Astrocyte of the spinal cord (primary cell): ENCODE measurements at regions not wholly inside any gene's neighbourhood (a gene's known extent, or its start where the extent isn't known, plus 50 kb on each side); places are given as distances from the start of the nearest gene placed in this dataset.

Experiments
- DNase-seq: peaks from one replicate; pipeline ENCODE4 v3.0.0; 2011; ENCODE audit warnings: low read depth, low spot score
- H3K4me3 ChIP-seq: 2 replicates; pipeline ENCODE4 v1.5.1; 2011; ENCODE audit warnings: low read depth, mild to moderate bottlenecking, low read length, moderate library complexity
- CTCF ChIP-seq: IDR thresholded peaks from 2 replicates; pipeline ENCODE4 v1.5.1; 2012; ENCODE audit warnings: low read depth, mild to moderate bottlenecking, low read length, inconsistent platforms
- in situ Hi-C: cut with HindIII; loops from 2 replicates; pipeline ENCODE4 v1.10.0; 2017; ENCODE audit warnings: low sequenced_read_pairs

GRCh38 chr4:126954537-126955291, 678.0 kb upstream of the INTU start:
- no peak for DNase-seq
- H3K4me3 ChIP-seq: no peak overlapping the region
- no peak for TF ChIP-seq CTCF
- in situ Hi-C loops: no loop called here

GRCh38 chr4:126955292-126956183, 677.2 kb upstream of the INTU start:
- no peak overlapping the region for H3K4me3 ChIP-seq
- DNase-seq: no peak
- no peak for TF ChIP-seq CTCF
- in situ Hi-C loops: no loop called here

GRCh38 chr4:126956184-126956897, 676.4 kb upstream of the INTU start:
- in situ Hi-C loops: no loop called here
- TF ChIP-seq CTCF: no peak
- DNase-seq: no peak

GRCh38 chr4:126957556-126957955, 675.2 kb upstream of the INTU start:
- peak; percentile 41 for DNase-seq
- H3K4me3 ChIP-seq: no peak overlapping the region
- in situ Hi-C loops: no loop called here
- TF ChIP-seq CTCF: no peak

More at GRCh38 chr4:126956184-126956897, 676.4 kb upstream of the INTU start:
- H3K4me3 ChIP-seq: no peak overlapping the region

GRCh38 chr4:126957987-126958386, 674.8 kb upstream of the INTU start:
- in situ Hi-C loops: no loop called here
- H3K4me3 ChIP-seq: no peak overlapping the region
- no peak for TF ChIP-seq CTCF
- DNase-seq: no peak

- in situ Hi-C loops: no loop called here
- no peak overlapping the region for H3K4me3 ChIP-seq
- no peak for TF ChIP-seq CTCF
- DNase-seq: no peak
These were observed 674.3 kb upstream of the INTU start for GRCh38 chr4:126958482-126958881.
